HCT116 (cell line): ENCODE measurements at regions not wholly inside any gene's neighbourhood (a gene's known extent, or its start where the extent isn't known, plus 50 kb on each side); places are given as distances from the start of the nearest gene placed in this dataset.

Experiments
- CBX3 ChIP-seq: IDR thresholded peaks from 2 replicates; pipeline ENCODE4 v1.6.1; 2012; ENCODE audit warnings: low read depth
- CEBPB ChIP-seq: IDR thresholded peaks from 2 replicates; pipeline ENCODE4 v1.6.1; 2012; ENCODE audit warnings: low read depth
- EGR1 ChIP-seq: IDR thresholded peaks from 2 replicates; pipeline ENCODE4 v1.6.1; 2012; ENCODE audit warnings: low read depth
- EZH2 ChIP-seq: fragments of 200-600 bp; sonication (generic); IDR thresholded peaks from 2 replicates; pipeline ENCODE4 v1.6.1; 2017; ENCODE audit warnings: antibody characterized with exemption, mixed run types
- EZH2phosphoT487 ChIP-seq: fragments of 200-600 bp; IDR thresholded peaks from 2 replicates; pipeline ENCODE4 v1.6.1; 2018; ENCODE audit warnings: antibody characterized with exemption, borderline replicate concordance
- FOSL1 ChIP-seq: IDR thresholded peaks from 2 replicates; pipeline ENCODE4 v1.6.1; 2012; ENCODE audit warnings: low read depth
- JUND ChIP-seq: IDR thresholded peaks from 2 replicates; pipeline ENCODE4 v1.6.1; 2012
- POLR2A ChIP-seq: IDR thresholded peaks from 2 replicates; pipeline ENCODE4 v1.7.0; 2011; ENCODE audit warnings: borderline replicate concordance; ENCODE audit not compliant: insufficient read depth, insufficient read length; ENCODE audit errors: extremely low read depth
- POLR2AphosphoS5 ChIP-seq: IDR thresholded peaks from 2 replicates; pipeline ENCODE4 v1.6.1; 2011; ENCODE audit warnings: mild to moderate bottlenecking, low read depth, low read length, moderate library complexity
- RAD21 ChIP-seq: IDR thresholded peaks from 2 replicates; pipeline ENCODE4 v1.6.1; 2012; ENCODE audit warnings: low read depth, mild to moderate bottlenecking
- TCF7L2 ChIP-seq: IDR thresholded peaks from 2 replicates; pipeline ENCODE4 v1.7.0; 2011; ENCODE audit warnings: borderline replicate concordance, inconsistent platforms; ENCODE audit not compliant: insufficient read depth, insufficient read length; ENCODE audit errors: extremely low read depth
- YY1 ChIP-seq: IDR thresholded peaks from 2 replicates; pipeline ENCODE4 v1.6.1; 2011; ENCODE audit warnings: low read length, low read depth, moderate library complexity, mild to moderate bottlenecking; ENCODE audit not compliant: insufficient replicate concordance; ENCODE audit errors: extremely low read depth
- TF ChIP-seq, protein P1 (sequence below), 3 experiments: fragments of 200-600 bp in 1 of 3; sonication (generic) in 1 of 3; IDR thresholded peaks in 2 of 3; conservative IDR thresholded peaks in 1 of 3; 2 replicates each; pipeline ENCODE4 v1.5.1; 2012 to 2017; ENCODE audit warnings: low read depth in 2 of 3, low read length in 2 of 3, antibody characterized with exemption in 1 of 3, borderline replicate concordance in 1 of 3, control low read depth in 1 of 3, mild to moderate bottlenecking in 1 of 3, mixed read lengths in 1 of 3, mixed run types in 1 of 3, moderate library complexity in 1 of 3; ENCODE audit not compliant: insufficient read depth in 1 of 3
- TF ChIP-seq, protein P2 (sequence below): IDR thresholded peaks from 2 replicates; pipeline ENCODE4 v1.6.1; 2012

DNA sequence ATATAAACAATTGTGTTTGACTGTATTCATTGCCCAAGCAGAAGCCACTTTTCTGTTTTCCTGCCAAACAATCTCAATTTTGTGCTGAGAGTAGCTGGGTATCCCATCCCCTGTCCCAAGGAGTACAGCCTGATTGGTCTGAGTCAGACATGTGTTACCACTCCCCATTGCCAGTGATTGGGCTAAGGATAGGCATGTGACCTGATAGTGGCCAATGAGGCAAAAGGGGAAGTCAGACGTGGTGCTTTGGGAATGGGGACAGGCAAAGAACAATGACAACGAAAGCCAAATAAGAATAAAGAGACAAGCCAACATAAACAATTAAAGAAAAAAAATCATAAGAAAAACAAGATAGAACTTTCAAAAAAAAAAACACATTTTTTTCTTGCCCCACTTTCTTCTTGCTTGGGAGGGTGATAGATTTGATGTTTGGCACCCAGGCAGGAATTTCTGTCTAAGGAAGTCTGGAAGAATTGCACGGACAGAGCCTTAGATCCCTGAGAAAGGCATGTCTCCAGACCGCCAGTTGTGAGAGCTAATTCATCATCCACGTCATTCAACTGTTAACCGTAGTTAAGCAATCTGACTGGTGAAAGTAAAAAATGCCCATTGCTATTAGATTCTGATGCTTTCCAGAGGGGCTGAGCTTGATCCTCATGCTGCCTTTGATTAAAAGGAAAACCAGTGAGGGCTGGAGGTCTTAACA is 626.6 kb upstream of the TMEM132C start:
- TF ChIP-seq POLR2AphosphoS5 (no peak), EGR1 (no peak), JUND (no peak), POLR2A (no peak), TCF7L2 (no peak), YY1 (no peak), RAD21 (no peak), CEBPB (no peak), FOSL1 (no peak), EZH2phosphoT487 (no peak), CBX3 (no peak), EZH2 (no peak)
- TF ChIP-seq, protein P1, sequence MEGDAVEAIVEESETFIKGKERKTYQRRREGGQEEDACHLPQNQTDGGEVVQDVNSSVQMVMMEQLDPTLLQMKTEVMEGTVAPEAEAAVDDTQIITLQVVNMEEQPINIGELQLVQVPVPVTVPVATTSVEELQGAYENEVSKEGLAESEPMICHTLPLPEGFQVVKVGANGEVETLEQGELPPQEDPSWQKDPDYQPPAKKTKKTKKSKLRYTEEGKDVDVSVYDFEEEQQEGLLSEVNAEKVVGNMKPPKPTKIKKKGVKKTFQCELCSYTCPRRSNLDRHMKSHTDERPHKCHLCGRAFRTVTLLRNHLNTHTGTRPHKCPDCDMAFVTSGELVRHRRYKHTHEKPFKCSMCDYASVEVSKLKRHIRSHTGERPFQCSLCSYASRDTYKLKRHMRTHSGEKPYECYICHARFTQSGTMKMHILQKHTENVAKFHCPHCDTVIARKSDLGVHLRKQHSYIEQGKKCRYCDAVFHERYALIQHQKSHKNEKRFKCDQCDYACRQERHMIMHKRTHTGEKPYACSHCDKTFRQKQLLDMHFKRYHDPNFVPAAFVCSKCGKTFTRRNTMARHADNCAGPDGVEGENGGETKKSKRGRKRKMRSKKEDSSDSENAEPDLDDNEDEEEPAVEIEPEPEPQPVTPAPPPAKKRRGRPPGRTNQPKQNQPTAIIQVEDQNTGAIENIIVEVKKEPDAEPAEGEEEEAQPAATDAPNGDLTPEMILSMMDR (IDR thresholded peaks at IDR 0.05 in 2 of 3, conservative IDR thresholded peaks at IDR 0.05 in 1 of 3; ENCODE audit: borderline replicate concordance in 1 of 3, insufficient read depth in 1 of 3, low read depth in 2 of 3, low read length in 2 of 3) = no peak
- TF ChIP-seq, protein P2, sequence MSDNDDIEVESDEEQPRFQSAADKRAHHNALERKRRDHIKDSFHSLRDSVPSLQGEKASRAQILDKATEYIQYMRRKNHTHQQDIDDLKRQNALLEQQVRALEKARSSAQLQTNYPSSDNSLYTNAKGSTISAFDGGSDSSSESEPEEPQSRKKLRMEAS = no peak
